ENCODE measurements at regions not wholly inside any gene's neighbourhood (a gene's known extent, or its start where the extent isn't known, plus 50 kb on each side); places are given as distances from the start of the nearest gene placed in this dataset.

DNA sequence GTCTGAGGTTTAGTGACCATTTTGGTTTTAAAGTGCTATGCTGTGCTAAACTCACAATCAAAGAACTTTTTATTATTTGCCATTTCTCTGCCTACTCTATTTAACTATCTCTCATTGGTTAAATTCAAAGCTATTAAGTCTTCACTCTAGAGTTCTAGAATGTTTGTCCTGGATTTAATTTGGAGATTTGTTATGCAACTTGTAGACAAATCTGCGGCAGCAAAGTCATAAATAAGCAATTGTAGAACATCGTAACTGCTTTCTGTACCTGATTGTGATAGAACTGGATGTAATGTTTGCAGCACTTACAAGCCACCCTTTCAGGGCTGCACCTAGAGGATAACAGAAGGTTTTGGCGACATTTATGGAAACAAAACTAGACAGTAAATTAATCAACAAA, 566.5 kb upstream of the ADGRL2 start:
- TF ChIP-seq, protein P1, sequence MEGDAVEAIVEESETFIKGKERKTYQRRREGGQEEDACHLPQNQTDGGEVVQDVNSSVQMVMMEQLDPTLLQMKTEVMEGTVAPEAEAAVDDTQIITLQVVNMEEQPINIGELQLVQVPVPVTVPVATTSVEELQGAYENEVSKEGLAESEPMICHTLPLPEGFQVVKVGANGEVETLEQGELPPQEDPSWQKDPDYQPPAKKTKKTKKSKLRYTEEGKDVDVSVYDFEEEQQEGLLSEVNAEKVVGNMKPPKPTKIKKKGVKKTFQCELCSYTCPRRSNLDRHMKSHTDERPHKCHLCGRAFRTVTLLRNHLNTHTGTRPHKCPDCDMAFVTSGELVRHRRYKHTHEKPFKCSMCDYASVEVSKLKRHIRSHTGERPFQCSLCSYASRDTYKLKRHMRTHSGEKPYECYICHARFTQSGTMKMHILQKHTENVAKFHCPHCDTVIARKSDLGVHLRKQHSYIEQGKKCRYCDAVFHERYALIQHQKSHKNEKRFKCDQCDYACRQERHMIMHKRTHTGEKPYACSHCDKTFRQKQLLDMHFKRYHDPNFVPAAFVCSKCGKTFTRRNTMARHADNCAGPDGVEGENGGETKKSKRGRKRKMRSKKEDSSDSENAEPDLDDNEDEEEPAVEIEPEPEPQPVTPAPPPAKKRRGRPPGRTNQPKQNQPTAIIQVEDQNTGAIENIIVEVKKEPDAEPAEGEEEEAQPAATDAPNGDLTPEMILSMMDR (conservative IDR thresholded peaks at IDR 0.05) = no peak
- Mint-ChIP-seq H3K27ac (no peak overlapping the region), H3K4me3 (no peak overlapping the region), H3K36me3 (ENCODE audit: low read depth) (no peaks in the 10 kb centered on the region), H3K27me3 (ENCODE audit: insufficient read depth) (no peaks in the 10 kb centered on the region), H3K4me1 (peaks cover 46% of the 10 kb centered on the region), H3K9me3 (no peaks in the 10 kb centered on the region)
- H3K9ac ChIP-seq (ENCODE audit: extremely low read depth, low read length, poor library complexity, severe bottlenecking) = no peak overlapping the region
- 83 to 96% methylated on average over 2 to 3 of the region's 3 CpGs for WGBS, 2 experiments (ENCODE audit: insufficient coverage in 1 of 2, insufficient read length in 1 of 2)
- no peak for DNase-seq
- H3K4me3 ChIP-seq (ENCODE audit: low read length) = no peak overlapping the region
- H3K36me3 ChIP-seq (ENCODE audit: control insufficient read depth, insufficient read depth, low read length) = no peaks in the 10 kb centered on the region
- no peak overlapping the region for H3K27ac ChIP-seq (ENCODE audit: low read depth, low read length)
- no peaks in the 10 kb centered on the region for H3K9me3 ChIP-seq (ENCODE audit: control insufficient read depth, low read length)
- peaks cover 4% of the 10 kb centered on the region for H3K4me1 ChIP-seq (ENCODE audit: control insufficient read depth, insufficient read depth, low read length)
- no peaks in the 10 kb centered on the region for H3K27me3 ChIP-seq (ENCODE audit: control insufficient read depth, insufficient read depth, low read length, poor library complexity, severe bottlenecking)

DNA sequence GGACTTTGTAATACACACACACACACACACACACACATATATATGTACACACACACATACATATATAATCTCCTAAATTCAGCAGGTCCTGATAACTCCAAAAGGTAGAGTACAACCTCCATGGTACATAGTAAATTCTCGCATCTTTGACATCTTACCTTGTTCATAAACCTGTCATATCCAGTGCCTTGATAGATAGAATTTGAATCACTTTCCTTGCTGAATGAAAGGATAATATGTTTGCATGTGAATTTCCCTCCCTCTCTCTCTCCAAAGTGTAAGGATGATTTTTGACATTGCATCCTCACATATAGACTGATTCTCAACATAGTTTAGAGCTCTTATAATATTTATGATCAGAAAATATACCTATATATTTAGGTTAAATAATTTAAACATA, 567.1 kb upstream of the ADGRL2 start:
- no peaks in the 10 kb centered on the region for H3K36me3 Mint-ChIP-seq (ENCODE audit: low read depth)
- no peak overlapping the region for H3K4me3 ChIP-seq (ENCODE audit: low read length)
- no peak for DNase-seq
- no peaks in the 10 kb centered on the region for H3K36me3 ChIP-seq (ENCODE audit: control insufficient read depth, insufficient read depth, low read length)
- peaks cover 39% of the 10 kb centered on the region for H3K4me1 Mint-ChIP-seq
- no peaks in the 10 kb centered on the region for H3K9me3 Mint-ChIP-seq
- no peak overlapping the region for H3K27ac ChIP-seq (ENCODE audit: low read depth, low read length)
- no peak overlapping the region for H3K4me3 Mint-ChIP-seq
- no peaks in the 10 kb centered on the region for H3K27me3 ChIP-seq (ENCODE audit: control insufficient read depth, insufficient read depth, low read length, poor library complexity, severe bottlenecking)
- H3K9ac ChIP-seq (ENCODE audit: extremely low read depth, low read length, poor library complexity, severe bottlenecking) = no peak overlapping the region
- TF ChIP-seq, protein P1 (conservative IDR thresholded peaks at IDR 0.05) = no peak
- no peaks in the 10 kb centered on the region for H3K9me3 ChIP-seq (ENCODE audit: control insufficient read depth, low read length)
- no peaks in the 10 kb centered on the region for H3K27me3 Mint-ChIP-seq (ENCODE audit: insufficient read depth)
- 93% methylated on average over 1 of the region's 1 CpG; no CpG with 5 or more reads in 1 of the 2 experiments for WGBS, 2 experiments (ENCODE audit: insufficient coverage in 1 of 2, insufficient read length in 1 of 2)
- H3K27ac Mint-ChIP-seq = no peak overlapping the region
- peaks cover 4% of the 10 kb centered on the region for H3K4me1 ChIP-seq (ENCODE audit: control insufficient read depth, insufficient read depth, low read length)

DNA sequence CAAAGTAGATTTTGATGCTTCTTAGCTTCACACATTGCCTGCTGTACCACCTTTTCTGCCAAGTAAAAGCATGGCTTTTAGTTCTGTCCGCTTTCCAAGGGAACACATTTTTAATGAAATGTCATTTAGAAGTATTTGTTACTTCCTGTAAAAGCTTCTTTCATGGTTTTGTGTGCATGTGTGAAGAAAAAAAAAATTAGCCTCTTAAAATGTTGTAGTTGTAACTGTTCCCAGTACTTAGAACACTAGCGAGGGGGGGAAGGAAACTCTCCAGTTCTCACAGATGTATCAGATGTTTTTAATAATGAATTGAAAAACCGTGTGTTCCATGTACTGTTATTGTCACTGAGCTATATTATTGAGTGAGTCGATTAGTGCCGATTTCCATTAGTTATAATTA, 568.3 kb upstream of the ADGRL2 start:
- Mint-ChIP-seq H3K4me1 (peaks cover 28% of the 10 kb centered on the region), H3K36me3 (ENCODE audit: low read depth) (no peaks in the 10 kb centered on the region), H3K27me3 (ENCODE audit: insufficient read depth) (no peaks in the 10 kb centered on the region), H3K9me3 (no peaks in the 10 kb centered on the region), H3K4me3 (no peak overlapping the region), H3K27ac (peak overlapping the region; percentile 70)
- Histone ChIP-seq H3K9me3 (ENCODE audit: control insufficient read depth, low read length) (no peaks in the 10 kb centered on the region), H3K4me1 (ENCODE audit: control insufficient read depth, insufficient read depth, low read length) (peaks cover 4% of the 10 kb centered on the region), H3K36me3 (ENCODE audit: control insufficient read depth, insufficient read depth, low read length) (no peaks in the 10 kb centered on the region), H3K4me3 (ENCODE audit: low read length) (no peak overlapping the region), H3K27ac (ENCODE audit: low read depth, low read length) (no peak overlapping the region), H3K27me3 (ENCODE audit: control insufficient read depth, insufficient read depth, low read length, poor library complexity, severe bottlenecking) (no peaks in the 10 kb centered on the region), H3K9ac (ENCODE audit: extremely low read depth, low read length, poor library complexity, severe bottlenecking) (no peak overlapping the region)
- no peak for DNase-seq
- WGBS, 2 experiments (ENCODE audit: insufficient coverage in 1 of 2, insufficient read length in 1 of 2) = 89 to 95% methylated on average over 4 to 5 of the region's 5 CpGs
- TF ChIP-seq, protein P1 (conservative IDR thresholded peaks at IDR 0.05) = no peak

Data from endodermal cell (in vitro differentiated cells).